LoVo (cell line): ENCODE measurements at regions not wholly inside any gene's neighbourhood (a gene's known extent, or its start where the extent isn't known, plus 50 kb on each side); places are given as distances from the start of the nearest gene placed in this dataset.

Experiments used
- DNase-seq: peaks from one replicate; pipeline ENCODE4 v3.0.0-alpha.2; 2016; ENCODE audit warnings: low spot score

DNA sequence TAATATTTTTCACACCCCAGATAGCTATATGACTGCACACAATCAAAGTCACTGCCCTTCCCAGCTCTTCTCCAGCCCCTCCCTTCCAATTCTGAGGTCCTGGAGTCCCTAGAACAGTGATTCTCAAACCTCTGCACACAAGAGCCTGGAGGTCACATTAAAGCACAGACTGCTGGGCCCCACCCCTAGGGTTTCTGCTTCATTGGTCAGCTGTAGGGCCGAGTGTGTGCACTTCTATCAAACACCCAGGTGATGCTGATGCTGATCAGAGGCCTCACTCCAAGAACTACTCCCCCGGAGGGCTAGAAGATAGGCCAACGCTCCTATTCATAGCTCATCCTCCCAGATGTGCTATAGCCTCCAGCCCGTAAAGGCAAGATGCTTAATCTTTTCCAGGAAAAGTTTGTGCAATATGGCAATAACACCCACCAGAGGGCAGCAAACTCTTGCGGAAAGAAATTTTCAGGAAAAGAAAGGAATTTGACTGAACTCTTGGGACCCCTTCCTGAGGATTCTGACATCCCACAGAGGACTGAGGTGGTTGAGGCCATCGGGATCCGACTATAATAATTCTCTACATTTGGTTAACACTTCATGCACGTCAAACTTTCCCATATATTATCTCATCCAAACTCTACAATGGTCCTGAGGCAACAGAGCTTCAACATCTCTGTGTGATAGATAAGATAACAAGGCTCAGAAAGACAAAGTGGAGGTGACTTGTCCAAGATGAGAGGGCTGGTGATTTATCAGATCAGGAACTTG lies 194.2 kb upstream of the PKDCC start:
- DNase-seq, result peak; percentile 60

DNA sequence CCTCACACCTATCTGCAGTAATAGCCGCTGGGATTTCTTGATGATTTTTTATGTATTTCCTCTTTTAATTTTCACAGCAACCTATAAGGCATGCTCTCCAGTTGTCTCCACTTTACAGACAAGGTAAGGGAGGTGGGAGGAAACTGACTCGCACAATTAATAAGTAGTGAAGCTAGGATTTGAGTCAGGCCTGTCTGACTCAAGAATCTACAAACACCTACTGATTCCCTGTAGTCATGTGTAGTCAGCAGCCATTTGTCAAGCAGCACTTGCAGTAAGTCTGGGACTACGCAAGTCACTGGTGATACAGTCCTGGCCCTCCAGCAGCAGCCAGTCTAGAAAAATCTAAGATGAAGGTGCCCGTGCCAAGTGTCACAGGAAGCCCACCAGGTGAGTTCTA lies 193.6 kb upstream of the PKDCC start:
- DNase-seq, result no peak

DNA sequence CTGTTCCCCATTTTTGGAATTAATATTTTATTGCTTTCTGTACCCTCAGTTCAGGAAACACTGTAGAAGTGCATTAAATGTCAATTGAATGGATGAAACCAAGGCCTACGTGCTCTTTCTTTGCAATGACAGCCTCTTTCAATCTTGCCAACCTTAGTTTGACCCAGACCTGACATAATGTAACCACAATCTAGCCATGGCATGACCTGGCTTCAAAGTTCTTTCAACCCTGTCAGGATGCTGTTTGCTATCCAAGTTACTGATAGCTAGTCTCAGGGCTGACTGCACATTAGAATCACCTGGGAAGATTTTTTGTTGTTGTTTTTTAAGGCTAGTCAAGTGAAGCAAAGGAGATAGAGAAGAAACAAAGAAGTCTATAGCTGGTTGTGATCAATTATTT lies 190.9 kb upstream of the PKDCC start:
- no peak for DNase-seq

DNA sequence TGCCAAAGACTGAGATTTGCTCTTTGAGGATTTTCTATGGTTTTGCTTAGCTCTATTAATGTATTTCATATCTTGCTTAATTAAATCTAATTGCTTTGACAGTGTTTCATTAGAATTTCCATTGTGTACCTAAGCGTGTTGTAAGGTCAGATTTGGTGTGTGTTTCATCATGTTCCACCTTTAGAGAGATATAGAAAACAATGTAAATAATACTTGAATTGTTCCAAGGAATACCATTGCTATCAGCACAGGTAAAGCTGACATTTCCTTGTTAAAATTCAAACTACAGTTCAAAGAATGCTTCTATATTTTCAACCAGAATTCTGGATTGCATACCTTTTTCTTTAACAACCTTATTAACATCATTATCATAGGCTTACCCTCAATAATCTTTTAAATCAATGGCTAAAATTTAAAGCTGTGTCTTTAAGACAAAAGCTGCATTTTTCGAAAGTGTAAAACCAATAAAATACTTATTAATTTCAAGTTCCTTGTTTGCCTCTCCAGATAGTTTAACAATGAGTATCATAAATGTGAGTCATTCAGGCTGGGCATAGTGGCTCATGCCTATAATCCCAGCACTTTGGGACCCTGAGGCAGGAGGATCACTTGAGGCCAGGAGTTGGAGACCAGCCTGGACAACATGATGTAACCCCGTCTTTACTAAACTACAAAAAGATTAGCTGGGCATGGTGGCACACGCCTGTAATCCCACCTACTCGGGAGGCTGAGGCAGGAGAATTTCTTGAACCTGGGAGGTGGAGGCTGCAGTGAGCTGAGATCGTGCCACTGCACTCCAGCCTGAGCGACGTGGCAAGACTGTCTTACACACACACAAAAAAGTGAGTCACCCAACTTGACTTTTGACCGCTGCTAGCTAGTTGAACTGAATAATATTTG lies 188.0 kb upstream of the PKDCC start:
- DNase-seq, result peak; percentile 81

DNA sequence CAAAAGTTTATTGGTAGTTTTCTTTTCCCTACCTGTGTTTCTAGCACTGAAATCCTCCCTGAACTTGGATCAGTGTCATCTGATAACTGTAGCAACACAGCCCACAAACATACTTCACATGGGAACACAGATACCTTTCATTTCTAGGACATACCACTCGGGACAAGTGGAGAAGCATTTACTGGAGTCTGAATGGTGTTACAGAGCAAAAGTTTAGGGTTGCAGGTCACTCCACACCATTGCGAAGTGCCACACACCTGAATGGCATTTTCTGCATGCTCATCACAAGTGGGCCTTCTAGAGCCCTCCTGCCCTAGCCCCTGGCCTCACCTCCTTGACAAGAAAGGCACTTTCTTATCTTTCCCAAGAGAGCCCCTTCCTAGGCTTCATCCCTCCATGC lies 184.8 kb upstream of the PKDCC start:
- DNase-seq, result no peak

DNA sequence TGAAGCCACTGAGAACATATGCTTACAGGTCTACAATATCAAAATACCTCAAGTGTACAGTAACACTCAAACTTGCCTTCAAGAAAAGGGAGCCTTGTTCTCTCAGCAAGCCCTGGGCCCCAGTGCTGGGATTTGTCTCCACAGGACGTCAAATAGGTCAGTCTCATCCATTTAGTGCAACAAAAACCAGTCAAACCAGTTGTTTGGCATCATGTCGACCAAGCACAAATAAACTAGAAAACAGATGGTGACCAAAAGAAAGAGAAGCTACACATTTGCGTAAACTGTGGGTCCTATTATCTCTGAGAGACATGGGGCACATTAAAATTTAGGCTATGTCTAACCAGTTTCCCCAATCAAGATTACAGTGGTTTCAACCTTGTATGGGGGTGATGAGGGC lies 182.6 kb upstream of the PKDCC start:
- no peak for DNase-seq

DNA sequence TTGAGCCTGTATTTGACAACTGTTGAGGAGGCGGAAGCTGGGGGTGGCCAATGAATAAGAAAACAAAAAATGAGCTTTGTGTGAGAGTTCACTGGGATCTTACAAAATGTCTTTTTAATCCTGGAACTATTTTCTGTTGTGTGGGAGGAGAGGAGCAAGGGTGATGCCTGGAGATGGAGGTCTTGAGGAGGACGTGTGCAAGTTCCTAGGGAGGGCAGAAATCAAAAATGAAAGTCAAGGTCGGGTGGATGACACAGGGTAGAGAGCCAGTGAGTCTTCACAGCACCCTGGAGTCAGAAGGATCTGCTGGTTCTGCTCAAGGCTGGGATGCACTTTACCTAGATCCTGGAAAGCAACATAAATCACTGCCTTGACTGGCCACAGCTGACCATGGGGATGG lies 180.3 kb upstream of the PKDCC start:
- no peak for DNase-seq

DNA sequence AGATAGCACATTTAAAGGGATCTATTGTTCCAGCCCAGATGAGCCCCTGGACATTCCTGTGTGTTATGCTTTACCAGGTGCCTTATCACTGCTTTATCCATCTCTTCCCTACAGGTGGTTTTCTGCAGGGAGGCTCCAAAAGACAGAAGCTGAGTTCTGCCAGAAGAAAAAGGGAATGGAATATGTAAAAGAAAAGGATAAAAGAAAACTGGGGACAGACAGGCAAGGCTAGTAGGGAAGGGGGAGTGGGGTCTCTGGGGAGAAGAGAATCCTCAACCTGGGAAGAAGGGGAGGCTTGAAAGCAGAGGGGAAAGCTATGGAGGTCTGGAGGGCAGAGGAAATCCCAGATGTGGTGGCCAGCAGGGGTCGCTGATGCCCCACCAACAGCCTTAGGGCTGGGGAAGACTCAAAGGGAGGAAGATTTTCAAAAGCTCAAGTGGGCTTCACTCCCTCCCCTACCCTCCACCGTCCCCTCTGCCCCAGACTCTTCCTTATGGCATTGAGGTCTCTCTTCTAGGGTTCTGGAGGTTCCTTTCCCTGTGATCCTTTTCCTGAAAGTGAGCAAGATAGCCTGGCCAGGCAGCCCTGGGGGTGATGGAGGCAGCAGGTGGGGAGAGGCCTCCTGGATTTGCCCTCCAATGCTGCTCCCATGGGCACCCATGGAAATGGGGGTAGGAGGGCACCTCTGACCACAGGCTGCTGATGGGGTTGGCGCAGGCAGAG lies 178.1 kb upstream of the PKDCC start:
- peak; percentile 61 for DNase-seq

DNA sequence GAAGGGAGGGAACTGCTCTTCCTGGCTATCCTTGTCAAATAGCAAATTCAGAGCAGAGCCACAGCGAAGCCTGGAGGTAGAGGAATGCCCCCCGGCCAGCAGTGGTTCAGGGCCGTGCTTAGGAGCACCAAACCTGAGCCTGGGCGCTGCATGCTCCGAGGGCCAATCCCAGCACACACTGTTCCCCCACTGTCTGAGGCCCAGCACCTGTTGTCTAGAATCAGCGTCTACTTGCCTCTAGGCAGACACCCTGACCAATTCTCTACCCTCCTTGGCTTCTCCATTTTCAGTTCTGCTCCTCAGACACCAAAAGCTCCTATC lies 177.6 kb upstream of the PKDCC start:
- no peak for DNase-seq

DNA sequence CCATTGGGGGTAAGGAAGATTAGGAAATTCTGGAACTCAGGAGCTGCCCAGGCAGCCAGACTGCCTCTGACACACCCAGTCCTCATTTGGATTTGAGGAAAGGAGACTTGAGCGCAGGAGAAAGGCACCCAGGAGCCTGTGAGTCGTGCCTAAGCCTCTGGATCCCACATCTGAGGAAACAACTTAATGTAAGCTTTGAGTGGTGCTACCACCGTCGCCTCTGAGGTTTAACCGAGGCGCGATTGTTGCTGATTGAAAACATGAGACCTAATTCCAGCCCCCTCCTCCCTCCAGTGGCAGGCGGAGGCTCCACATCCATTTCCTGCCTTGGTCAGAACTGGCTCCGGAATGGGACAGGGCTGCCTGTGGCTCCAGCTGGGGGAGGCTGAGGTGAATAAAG lies 176.7 kb upstream of the PKDCC start:
- no peak for DNase-seq

DNA sequence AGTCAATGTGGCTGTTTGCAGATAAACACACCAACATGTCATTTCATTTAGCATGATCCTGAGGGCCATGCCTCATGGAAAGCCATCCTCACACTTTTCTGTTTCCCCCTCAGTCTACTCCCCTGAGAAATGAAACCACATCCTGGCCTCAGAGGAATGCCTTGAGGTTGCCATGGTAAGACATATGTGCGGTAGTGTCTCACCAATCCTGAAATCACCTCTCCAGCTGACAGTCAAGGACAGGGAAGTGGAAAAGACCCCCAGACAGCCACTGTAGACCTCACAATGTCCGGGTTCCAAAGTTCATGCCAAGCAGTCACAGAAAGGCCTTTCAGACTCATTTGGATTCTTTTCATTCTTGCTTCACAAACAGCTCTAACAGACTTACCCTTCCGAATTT lies 175.2 kb upstream of the PKDCC start:
- no peak for DNase-seq

DNA sequence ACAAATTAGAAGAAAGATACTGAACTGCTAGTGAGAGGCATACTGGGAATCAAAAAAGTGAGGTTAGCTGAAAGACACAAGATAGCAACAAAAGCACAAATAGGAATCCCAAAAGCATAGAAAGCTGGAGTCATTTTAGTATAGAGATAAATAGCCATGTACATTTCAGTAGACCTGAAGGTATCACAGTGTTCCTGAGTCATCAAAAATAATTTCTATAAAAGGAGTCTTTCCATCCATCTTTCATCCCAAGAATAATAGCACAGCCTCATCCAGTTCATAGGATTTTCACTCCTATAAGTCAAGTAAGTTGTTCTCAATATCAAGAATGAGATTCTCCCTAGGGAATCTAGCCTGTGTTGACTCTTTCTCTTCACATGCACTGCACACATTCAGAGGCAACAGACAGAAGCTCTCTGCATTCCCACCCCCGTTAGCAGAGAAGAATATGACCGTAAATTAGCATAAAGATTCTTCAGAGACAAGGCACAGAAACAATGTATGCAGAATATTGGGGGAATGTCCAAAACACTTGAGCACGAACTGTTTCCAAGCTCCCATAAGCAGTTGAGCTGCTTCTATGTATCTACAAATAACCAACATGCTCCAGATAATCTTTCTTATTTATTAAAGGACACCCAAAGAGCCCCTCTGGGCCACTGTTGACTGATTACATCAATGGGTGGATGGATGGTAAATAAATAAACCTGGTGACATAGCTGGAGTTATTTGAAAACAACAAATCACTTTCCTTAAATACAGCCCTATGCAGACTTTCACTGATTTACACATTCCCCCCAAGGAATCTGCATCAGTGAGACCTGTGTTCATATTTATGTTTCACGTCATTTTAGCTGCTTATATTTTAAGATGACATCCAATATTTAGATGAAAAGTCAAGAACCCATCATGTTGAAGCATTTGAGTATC lies 174.5 kb upstream of the PKDCC start:
- DNase-seq, result no peak

DNA sequence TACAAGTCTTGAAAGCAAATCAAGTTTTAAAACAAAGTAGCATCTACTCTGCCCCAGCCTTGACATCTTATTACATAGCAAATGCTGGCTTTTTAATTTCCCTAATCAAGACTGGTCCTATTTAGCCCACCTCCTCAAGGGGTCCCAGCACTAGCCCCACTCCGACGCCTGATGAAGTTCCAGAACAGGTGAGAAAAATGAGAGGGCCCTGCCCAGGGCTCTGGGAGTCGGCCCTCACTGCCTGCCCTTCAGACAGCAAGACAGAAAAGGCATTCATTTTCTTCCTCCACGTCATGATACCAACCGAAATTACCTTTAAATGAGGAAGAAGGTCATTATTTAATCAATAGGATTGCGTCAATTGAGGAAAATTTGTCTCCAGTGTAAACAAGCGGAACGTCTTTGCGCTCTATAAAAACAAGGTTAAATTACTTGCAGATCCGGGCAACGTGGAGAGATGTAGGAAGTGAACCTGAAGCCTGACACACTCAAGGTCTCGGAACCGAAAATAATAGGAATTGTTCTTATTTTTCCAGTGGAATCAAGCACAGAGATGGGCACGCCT lies 170.6 kb upstream of the PKDCC start:
- DNase-seq, result no peak

DNA sequence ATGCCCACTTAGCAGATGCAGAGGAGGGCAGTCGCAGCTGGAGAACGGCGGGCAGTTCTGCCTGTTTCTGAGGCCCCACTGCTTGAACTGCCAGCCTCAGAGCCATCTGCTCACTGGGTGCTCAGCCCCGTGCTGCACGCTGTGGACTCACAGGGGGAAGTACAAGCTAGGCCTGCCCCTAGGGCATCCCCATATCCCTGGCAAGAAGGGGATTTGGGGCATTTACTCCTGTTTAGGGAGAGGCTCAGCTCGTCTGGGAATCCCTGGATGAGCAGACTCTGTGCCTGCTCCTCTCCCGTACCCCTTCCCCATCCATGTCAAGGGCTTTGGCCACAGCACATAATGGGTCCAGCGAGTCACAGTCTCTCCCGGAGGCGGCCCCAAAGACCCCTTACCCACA lies 169.8 kb upstream of the PKDCC start:
- DNase-seq, result no peak

DNA sequence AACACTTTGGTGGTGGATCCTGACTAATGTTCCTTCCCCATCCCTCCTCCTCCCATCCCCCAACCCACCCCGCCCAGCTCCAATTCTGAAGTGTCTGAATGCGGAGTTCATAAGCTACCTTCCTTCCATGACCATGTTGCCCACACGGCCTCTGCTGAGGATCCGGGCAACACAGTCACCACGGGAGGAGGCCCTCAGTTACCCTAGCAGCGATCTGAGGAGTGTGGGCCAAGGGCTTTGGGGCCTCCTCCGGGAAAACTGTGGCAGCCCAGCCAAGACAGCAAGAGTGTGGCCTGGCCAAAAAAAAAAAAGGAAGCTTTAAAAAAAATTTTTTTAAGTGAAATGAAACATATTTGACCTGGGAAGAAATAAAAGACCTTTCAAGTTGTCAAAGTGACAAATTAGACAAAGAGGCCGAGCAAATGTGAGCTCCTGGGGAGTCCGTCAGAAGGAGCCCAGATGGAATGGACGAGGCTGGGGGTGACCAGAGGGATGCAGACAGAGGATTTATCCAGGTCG lies 169.0 kb upstream of the PKDCC start:
- no peak for DNase-seq

DNA sequence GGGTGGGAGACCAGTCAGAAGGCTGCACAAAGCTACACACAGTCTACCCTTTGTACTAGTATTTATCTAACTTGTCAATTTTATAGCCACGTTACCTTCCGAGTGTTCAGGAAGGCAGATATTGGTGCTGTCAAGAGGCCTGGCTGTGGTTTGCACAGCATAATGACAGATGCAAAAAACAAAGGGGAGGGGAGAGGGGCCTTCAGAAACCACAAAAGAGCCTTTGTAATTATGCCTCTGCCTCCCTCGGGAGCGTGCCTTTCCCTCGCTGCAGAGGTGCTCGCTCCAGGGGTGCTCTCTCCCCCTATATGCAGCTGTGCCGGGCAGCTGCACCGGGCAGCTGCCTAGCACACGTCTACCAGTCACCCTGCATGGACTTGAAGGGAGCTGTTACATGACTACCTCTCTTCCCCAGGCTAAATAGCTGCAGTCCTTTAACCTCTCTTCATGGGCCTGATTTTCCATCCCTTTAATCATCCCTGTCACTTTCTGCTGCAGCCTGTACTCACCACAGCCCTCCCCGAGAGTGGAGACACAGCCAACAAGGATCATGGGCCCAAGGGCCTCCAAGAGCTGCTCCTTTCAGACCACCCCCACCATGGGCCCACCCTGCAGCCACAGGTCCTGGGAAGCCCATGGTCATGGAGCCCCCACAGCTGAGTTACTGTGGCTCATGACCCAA lies 168.4 kb upstream of the PKDCC start:
- no peak for DNase-seq

DNA sequence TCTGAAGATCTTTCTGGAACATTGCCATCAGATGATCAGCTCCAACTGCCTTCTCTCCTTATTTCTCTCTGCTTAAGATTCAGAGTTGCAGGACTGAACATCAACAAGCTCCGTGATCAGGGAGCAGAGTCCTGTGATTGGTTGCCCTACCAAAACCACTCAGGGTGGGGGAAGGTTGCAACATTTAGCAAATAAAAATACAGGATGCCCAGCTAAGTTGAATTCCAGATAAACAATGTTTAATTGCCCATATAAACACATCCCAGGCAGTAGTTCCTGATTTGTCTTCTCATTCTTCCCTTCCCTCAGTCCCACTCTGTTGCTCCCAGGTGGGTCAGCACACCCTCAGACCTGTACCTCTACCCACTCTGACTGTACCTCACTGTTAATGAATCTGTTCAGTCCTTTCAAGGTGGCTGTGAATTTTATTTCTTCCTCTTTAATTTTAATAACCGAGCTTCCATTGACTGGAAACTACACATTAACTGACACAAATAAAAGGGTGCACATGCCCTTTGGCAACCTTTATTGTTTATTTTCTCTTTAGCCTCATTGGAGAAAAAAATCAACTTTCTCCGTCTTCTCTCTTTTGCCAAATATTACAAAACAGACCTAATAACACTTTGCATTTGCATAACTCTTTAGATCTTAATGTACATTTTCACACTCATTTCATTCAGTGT lies 167.1 kb upstream of the PKDCC start:
- DNase-seq, result no peak

DNA sequence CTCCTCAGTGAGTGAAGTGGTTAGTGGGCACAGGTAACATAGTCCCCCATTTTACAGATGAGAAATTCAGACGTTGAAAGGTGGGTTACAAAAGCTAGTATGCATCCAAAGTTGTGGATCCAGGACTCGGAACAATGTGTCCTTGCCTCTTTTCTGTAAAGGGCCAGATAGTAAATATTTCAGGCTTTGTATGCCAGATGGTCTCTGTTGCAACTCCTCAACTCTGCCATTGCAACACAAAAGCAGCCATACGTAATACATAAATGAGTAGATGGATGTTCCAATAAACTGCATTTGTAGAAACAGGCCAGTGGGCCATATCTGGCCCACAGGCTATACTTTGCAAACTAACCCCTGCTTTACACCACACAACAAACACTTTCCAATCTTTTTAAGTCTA lies 166.6 kb upstream of the PKDCC start:
- DNase-seq, result no peak

DNA sequence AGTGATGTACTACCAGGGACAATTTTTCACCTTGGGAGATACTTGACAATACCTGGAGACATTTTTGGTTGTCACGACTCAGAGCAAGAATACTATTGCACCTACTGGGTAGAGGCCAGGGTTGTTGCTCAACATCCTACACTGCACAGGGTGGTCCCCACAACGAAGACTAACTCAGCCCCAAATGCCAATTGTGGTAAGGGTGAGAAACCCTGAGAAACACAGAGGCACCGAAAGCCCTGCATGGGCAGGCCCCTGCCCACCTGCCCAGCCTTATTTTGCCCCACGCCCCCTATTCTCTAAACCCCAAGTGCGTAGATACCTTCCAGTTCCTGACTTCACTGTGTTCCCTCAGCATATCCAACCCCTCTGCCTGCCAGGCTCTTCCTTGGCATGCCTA lies 163.1 kb upstream of the PKDCC start:
- DNase-seq, result no peak

DNA sequence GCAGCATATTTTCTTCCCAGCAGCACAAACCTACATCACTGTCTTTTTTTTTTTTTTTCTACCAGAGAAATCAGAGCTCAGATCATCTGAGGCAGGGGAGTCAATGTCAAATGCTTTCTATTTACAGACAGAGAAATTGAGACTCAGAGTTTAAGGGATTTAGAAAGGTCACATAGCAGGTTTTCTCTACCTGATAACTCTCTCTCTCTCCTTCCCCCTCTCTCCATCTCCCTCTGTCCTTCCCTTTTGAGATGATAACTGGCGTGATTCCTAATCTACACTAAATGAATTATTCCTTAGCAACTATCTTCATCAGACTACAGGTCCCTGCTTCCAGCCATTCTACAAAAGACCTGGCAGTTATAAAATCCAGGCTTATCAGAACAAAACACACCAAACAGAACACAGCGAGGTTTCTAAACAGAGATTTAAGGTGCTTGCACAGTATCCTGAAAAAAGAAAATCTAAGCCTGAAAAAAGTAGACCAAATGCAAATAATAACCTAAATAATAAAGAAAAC lies 161.6 kb upstream of the PKDCC start:
- DNase-seq, result no peak
